Activated CD4-positive, alpha-beta T cell treated with anti-CD3 and anti-CD28 coated beads for 36 hours (primary cell): ENCODE measurements at regions not wholly inside any gene's neighbourhood (a gene's known extent, or its start where the extent isn't known, plus 50 kb on each side); places are given as distances from the start of the nearest gene placed in this dataset.

Experiments
- ATAC-seq: fragments of 200-7000 bp; cut with Tn5 transposase; one replicate; pipeline ENCODE4 v1.10.0; 2021; ENCODE audit warnings: mild to moderate bottlenecking, moderate library complexity
- CTCF ChIA-PET: fragments of 350-600 bp; sonication (Branson Sonifier 250); formaldehyde crosslinking; loops from one replicate; lab custom pipeline; 2021; ENCODE audit warnings: antibody characterized with exemption; lab: Charles Lee
- POLR2A ChIA-PET: fragments of 350-600 bp; sonication (Branson Sonifier 250); formaldehyde crosslinking; loops from one replicate; lab custom pipeline; 2021; ENCODE audit warnings: antibody characterized with exemption, inconsistent platforms; lab: Charles Lee
- DNase-seq: peaks from one replicate; pipeline ENCODE4 v3.0.0-alpha.2; 2020
- H3K27ac Mint-ChIP-seq: one replicate; pipeline ENCODE4 v1.8.0; 2021; ENCODE audit warnings: mixed read lengths
- H3K27me3 Mint-ChIP-seq: one replicate; pipeline ENCODE4 v1.8.0; 2021; ENCODE audit warnings: mixed read lengths
- H3K36me3 Mint-ChIP-seq: one replicate; pipeline ENCODE4 v1.8.0; 2021; ENCODE audit warnings: low read depth, mixed read lengths
- H3K4me1 Mint-ChIP-seq: one replicate; pipeline ENCODE4 v1.8.0; 2021; ENCODE audit warnings: mixed read lengths
- H3K4me3 Mint-ChIP-seq: one replicate; pipeline ENCODE4 v1.8.0; 2021; ENCODE audit warnings: mild to moderate bottlenecking, moderate library complexity, mixed read lengths
- H3K9me3 Mint-ChIP-seq: one replicate; pipeline ENCODE4 v1.8.0; 2021; ENCODE audit warnings: low read depth, mixed read lengths
- intact Hi-C, 2 experiments: fragments of 100-400 bp; cut with DNase I in 1 of 2; cut with micrococcal nuclease in 1 of 2; formaldehyde crosslinking; loops; one replicate each; pipeline versions ENCODE4 v1.14.2 to v1.15.1; 2022 to 2024; cut with DNase I, micrococcal nuclease

DNA sequence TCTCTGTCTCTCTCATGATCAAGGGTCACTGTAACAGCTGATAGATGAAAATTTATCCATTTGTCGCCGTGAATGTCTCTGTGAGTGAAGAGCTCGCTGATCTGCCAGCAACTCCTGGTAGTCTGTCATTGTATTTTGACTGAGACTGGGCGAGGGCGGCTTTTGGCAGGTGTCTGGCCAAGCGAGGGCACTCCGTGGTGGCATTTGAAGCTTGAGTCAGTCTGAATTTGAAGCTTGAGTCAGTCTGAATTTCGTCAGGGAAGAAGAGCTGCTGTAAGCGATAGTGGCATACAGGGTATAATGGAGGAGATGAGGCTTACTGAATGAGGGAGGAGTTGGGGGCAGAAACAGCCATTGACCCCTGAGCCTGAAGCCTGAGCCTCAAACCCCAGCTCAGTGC lies 56.8 kb upstream of the FAM181A start:
- no peak overlapping the region for H3K27ac Mint-ChIP-seq
- peaks cover 22% of the 10 kb centered on the region for H3K27me3 Mint-ChIP-seq
- no peaks in the 10 kb centered on the region for H3K9me3 Mint-ChIP-seq
- no peaks in the 10 kb centered on the region for H3K36me3 Mint-ChIP-seq
- POLR2A ChIA-PET, result no interaction called here
- intact Hi-C loops, result no loop called here
- CTCF ChIA-PET, result no interaction called here
- no peak overlapping the region for H3K4me3 Mint-ChIP-seq
- DNase-seq, result no peak
- no peaks in the 10 kb centered on the region for H3K4me1 Mint-ChIP-seq
- no peak for ATAC-seq

DNA sequence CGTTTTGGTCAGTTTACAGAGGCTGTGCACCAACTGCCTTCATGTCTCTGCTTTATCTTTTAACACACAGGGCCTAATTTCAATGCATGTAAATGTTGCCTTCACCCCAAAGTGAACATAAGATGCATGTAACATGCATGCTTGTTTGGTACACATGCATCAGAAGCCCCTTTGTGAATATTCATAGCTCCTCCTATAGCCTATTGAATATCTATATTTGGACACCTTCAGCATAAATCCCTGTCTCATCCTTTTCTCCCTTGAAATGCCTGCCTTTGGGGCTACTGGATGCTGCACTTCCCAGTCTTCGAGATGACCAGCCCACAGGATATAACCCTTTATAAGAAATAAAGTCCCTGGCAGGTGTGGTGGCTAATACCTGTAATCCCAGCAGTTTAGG lies 57.7 kb upstream of the FAM181A start:
- no peaks in the 10 kb centered on the region for H3K36me3 Mint-ChIP-seq
- intact Hi-C loops, result no loop called here
- H3K27me3 Mint-ChIP-seq, result peaks cover 22% of the 10 kb centered on the region
- ChIA-PET CTCF (interaction anchor here (0.6 kb wide), 1 partner anchor 559 kb away, joined by 3 read pairs; no protein-coding TSS in a partner anchor), POLR2A (no interaction called here)
- H3K9me3 Mint-ChIP-seq, result no peaks in the 10 kb centered on the region
- H3K4me3 Mint-ChIP-seq, result no peak overlapping the region
- no peak for ATAC-seq
- no peaks in the 10 kb centered on the region for H3K4me1 Mint-ChIP-seq
- H3K27ac Mint-ChIP-seq, result no peak overlapping the region
- no peak for DNase-seq

- no peaks in the 10 kb centered on the region for H3K36me3 Mint-ChIP-seq
- H3K4me1 Mint-ChIP-seq, result no peaks in the 10 kb centered on the region
- no peaks in the 10 kb centered on the region for H3K9me3 Mint-ChIP-seq
- CTCF ChIA-PET, result interaction anchor here (0.6 to 1.2 kb wide), 3 partner anchors 9 to 294 kb away, joined by 3 to 5 read pairs (median 3); no protein-coding TSS in a partner anchor
- ATAC-seq, result no peak
- peaks cover 22% of the 10 kb centered on the region for H3K27me3 Mint-ChIP-seq
- intact Hi-C loops, result no loop called here
- no peak for DNase-seq
- POLR2A ChIA-PET, result interaction anchor here (0.9 kb wide), 1 partner anchor 15 kb away, joined by 3 read pairs; no protein-coding TSS in a partner anchor
- no peak overlapping the region for H3K4me3 Mint-ChIP-seq
- no peak overlapping the region for H3K27ac Mint-ChIP-seq
Observed at GRCh38 chr14:93868165-93868564, 59.0 kb upstream of the FAM181A start.

GRCh38 chr14:93862265-93862664 lies 64.9 kb upstream of the FAM181A start:
- POLR2A ChIA-PET, result no interaction called here
- intact Hi-C loops, result no loop called here
- Mint-ChIP-seq H3K27me3 (peaks cover 16% of the 10 kb centered on the region), H3K4me3 (no peak overlapping the region), H3K4me1 (no peaks in the 10 kb centered on the region), H3K27ac (no peak overlapping the region), H3K9me3 (no peaks in the 10 kb centered on the region), H3K36me3 (no peaks in the 10 kb centered on the region)
- CTCF ChIA-PET, result no interaction called here
- DNase-seq (no peak), ATAC-seq (no peak)

DNA sequence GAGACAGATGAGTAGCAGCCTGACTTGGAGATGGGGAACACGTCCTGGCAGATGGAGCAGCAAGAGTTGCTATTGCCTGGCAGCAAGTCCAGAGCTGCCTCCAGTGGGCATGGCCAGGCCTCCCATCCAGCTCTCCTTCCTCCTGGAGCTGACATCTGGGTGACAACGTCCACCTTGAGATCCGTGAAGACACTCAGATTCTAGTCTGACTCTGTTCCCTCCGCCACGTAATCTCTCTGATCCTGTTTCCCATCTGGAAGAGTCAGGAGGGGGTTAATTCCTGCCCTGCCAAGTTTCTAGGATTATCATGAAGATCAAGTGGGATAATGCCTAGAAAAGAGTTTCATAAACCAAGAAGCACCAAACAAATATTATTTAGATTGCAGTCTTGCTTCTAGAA lies 65.3 kb upstream of the FAM181A start:
- Mint-ChIP-seq H3K9me3 (no peaks in the 10 kb centered on the region), H3K4me3 (no peak overlapping the region), H3K27me3 (peaks cover 17% of the 10 kb centered on the region), H3K4me1 (no peaks in the 10 kb centered on the region), H3K36me3 (no peaks in the 10 kb centered on the region), H3K27ac (no peak overlapping the region)
- ATAC-seq (no peak), DNase-seq (no peak)
- ChIA-PET CTCF (no interaction called here), POLR2A (no interaction called here)
- intact Hi-C loops, result no loop called here

- Mint-ChIP-seq H3K27me3 (peaks cover 17% of the 10 kb centered on the region), H3K4me3 (no peak overlapping the region), H3K9me3 (no peaks in the 10 kb centered on the region), H3K4me1 (no peaks in the 10 kb centered on the region), H3K27ac (no peak overlapping the region), H3K36me3 (no peaks in the 10 kb centered on the region)
- ChIA-PET POLR2A (interaction anchor here (0.7 kb wide), 1 partner anchor 22 kb away, joined by 4 read pairs; no protein-coding TSS in a partner anchor), CTCF (interaction anchor here (0.6 kb wide), 1 partner anchor 287 kb away, joined by 3 read pairs; no protein-coding TSS in a partner anchor)
- ATAC-seq, result no peak
- intact Hi-C loops, result no loop called here
- DNase-seq, result no peak
Observed at GRCh38 chr14:93859957-93860356, 67.2 kb upstream of the FAM181A start.

DNA sequence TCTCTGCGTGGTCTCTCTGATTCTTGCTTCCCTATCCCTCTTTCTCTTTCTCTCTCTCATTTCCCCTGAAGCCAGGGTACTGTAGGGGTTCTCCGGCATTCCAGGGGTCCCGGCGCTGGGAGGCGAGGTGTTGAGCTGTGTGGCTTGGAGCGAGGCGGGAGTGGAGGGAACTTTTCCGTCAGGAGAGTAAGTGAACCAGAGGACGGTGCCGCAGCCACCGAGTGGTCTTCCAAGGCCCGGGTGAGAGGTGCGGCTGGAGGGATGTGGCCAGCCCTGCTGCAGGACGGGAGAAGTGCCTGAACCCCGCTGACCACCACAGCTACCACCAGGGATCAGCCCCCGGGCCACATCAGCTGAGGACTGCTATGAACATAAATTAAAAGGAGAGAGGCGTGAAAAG lies 68.2 kb upstream of the FAM181A start:
- no peak overlapping the region for H3K27ac Mint-ChIP-seq
- no peak for DNase-seq
- no peak for ATAC-seq

GRCh38 chr14:93857500-93858283 lies 69.4 kb upstream of the PRIMA1 start:
- Mint-ChIP-seq H3K9me3 (no peaks in the 10 kb centered on the region), H3K27me3 (peaks cover 19% of the 10 kb centered on the region), H3K4me3 (no peak overlapping the region), H3K36me3 (no peaks in the 10 kb centered on the region), H3K27ac (no peak overlapping the region), H3K4me1 (no peaks in the 10 kb centered on the region)
- DNase-seq (no peak), ATAC-seq (no peak)
- intact Hi-C loops, result no loop called here
- ChIA-PET POLR2A (no interaction called here), CTCF (no interaction called here)

More for the DNA sequence above, 68.2 kb upstream of the FAM181A start:
- Mint-ChIP-seq H3K4me3 (no peak overlapping the region), H3K4me1 (no peaks in the 10 kb centered on the region), H3K36me3 (no peaks in the 10 kb centered on the region), H3K27me3 (peaks cover 17% of the 10 kb centered on the region), H3K9me3 (no peaks in the 10 kb centered on the region)
- ChIA-PET POLR2A (no interaction called here), CTCF (no interaction called here)
- intact Hi-C loops, result no loop called here

GRCh38 chr14:93857081-93857480 lies 68.8 kb upstream of the PRIMA1 start:
- intact Hi-C loops, result no loop called here
- DNase-seq, result no peak
- ChIA-PET CTCF (interaction anchor here (1.1 kb wide), 1 partner anchor 12 kb away, joined by 3 read pairs; no protein-coding TSS in a partner anchor), POLR2A (no interaction called here)
- Mint-ChIP-seq H3K4me3 (no peak overlapping the region), H3K4me1 (no peaks in the 10 kb centered on the region), H3K27ac (no peak overlapping the region), H3K9me3 (no peaks in the 10 kb centered on the region), H3K27me3 (peaks cover 19% of the 10 kb centered on the region), H3K36me3 (no peaks in the 10 kb centered on the region)
- ATAC-seq, result no peak

DNA sequence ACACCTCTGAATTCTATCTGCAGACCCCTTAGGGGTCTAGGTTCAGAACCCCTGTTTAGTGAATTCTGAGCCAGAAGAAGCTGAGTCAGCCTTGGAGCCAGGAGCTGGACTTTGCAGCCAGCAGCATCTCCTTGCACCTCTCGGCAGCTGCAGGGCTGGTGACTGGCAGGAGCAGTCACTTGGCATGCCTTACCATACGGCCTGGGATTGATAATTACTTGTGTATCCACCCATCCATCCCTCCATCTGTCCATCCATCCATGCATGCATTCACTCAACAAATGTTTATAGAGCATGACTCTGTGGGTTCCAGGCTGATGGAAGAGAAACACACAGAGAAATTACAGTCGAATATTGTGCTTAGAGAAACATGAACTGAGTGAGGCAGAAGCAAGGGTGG lies 67.5 kb upstream of the PRIMA1 start:
- no peak overlapping the region for H3K27ac Mint-ChIP-seq
- peaks cover 24% of the 10 kb centered on the region for H3K27me3 Mint-ChIP-seq
- no peak for ATAC-seq
- no peak overlapping the region for H3K4me3 Mint-ChIP-seq
- DNase-seq, result no peak
- CTCF ChIA-PET, result no interaction called here
- no peaks in the 10 kb centered on the region for H3K9me3 Mint-ChIP-seq
- no peaks in the 10 kb centered on the region for H3K36me3 Mint-ChIP-seq
- no peaks in the 10 kb centered on the region for H3K4me1 Mint-ChIP-seq
- POLR2A ChIA-PET, result no interaction called here
- intact Hi-C loops, result no loop called here

DNA sequence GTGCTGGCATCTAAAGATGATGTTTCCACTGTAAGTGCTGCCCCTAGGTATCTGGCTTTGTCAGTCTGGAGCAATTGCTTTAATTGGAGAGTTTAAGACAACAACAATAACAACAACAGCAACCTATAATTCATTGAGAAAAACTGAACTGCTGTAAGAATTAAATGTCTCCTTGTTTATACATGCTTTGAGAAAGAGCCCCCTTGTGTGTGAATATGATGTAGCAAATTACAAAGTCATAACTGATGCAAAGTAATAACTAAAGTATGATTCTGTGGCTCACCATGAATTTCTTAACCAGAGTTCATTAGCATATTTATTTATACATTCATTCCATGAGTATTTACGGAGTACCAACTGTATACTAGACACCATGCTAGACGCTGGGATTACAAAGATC lies 59.2 kb upstream of the PRIMA1 start:
- Mint-ChIP-seq H3K27ac (no peak overlapping the region), H3K9me3 (peaks cover 3% of the 10 kb centered on the region), H3K4me3 (no peak overlapping the region), H3K36me3 (no peaks in the 10 kb centered on the region), H3K27me3 (peaks cover 11% of the 10 kb centered on the region), H3K4me1 (no peaks in the 10 kb centered on the region)
- ChIA-PET POLR2A (no interaction called here), CTCF (no interaction called here)
- ATAC-seq (no peak), DNase-seq (no peak)
- intact Hi-C loops, result no loop called here

GRCh38 chr14:93838238-93838637 lies 50.0 kb upstream of the PRIMA1 start:
- CTCF ChIA-PET, result no interaction called here
- peaks cover 5% of the 10 kb centered on the region for H3K4me1 Mint-ChIP-seq

More at GRCh38 chr14:93838238-93838637, 50.0 kb upstream of the PRIMA1 start:
- peak; percentile 6 for ATAC-seq
- POLR2A ChIA-PET, result no interaction called here
- no peak overlapping the region for H3K4me3 Mint-ChIP-seq
- H3K27ac Mint-ChIP-seq, result no peak overlapping the region
- intact Hi-C loops, result no loop called here
- no peaks in the 10 kb centered on the region for H3K36me3 Mint-ChIP-seq
- H3K27me3 Mint-ChIP-seq, result peaks cover 23% of the 10 kb centered on the region
- no peak for DNase-seq
- peaks cover 7% of the 10 kb centered on the region for H3K9me3 Mint-ChIP-seq
